OCI-LY7 (cell line): ENCODE measurements at regions not wholly inside any gene's neighbourhood (a gene's known extent, or its start where the extent isn't known, plus 50 kb on each side); places are given as distances from the start of the nearest gene placed in this dataset.

ENCODE experiments used
- BruUV-seq: library from RNA; stranded (reverse); fragments of 400-500 nt; replicated peaks from 2 replicates; lab custom pipeline; 2021; lab: Mats Ljungman, UMichigan
- CTCF ChIA-PET: fragments of 300-600 bp; sonication (Branson Sonifier 250); formaldehyde crosslinking; loops from one replicate; lab custom pipeline; 2022; ENCODE audit warnings: antibody characterized with exemption; ENCODE audit not compliant: unreplicated experiment; lab: Charles Lee
- POLR2A ChIA-PET: fragments of 300-600 bp; sonication (Branson Sonifier 250); formaldehyde crosslinking; loops from one replicate; lab custom pipeline; 2022; ENCODE audit warnings: antibody characterized with exemption; lab: Charles Lee
- DNase-seq: peaks from one replicate; pipeline ENCODE4 v3.0.0-alpha.2; 2015; ENCODE audit warnings: low spot score
- H2AFZ ChIP-seq: fragments of 200-600 bp; sonication (generic), shearing (Covaris generic); 2 replicates; pipeline ENCODE4 v1.6.1; 2014; ENCODE audit warnings: mild to moderate bottlenecking, antibody characterized with exemption, low read length, moderate library complexity
- H3K27ac ChIP-seq: fragments of 200-600 bp; sonication (generic); 2 replicates; pipeline ENCODE4 v1.5.1; 2014; ENCODE audit warnings: mixed run types, low read depth, mild to moderate bottlenecking, moderate library complexity, low read length, inconsistent platforms; ENCODE audit not compliant: poor library complexity, severe bottlenecking
- H3K36me3 ChIP-seq: fragments of 200-600 bp; sonication (generic); 2 replicates; pipeline ENCODE4 v1.6.1; 2014; ENCODE audit warnings: mild to moderate bottlenecking, antibody characterized with exemption, low read length, moderate library complexity, mixed read lengths; ENCODE audit not compliant: insufficient read depth
- H3K4me1 ChIP-seq: fragments of 200-600 bp; sonication (generic); 2 replicates; pipeline ENCODE4 v1.5.1; 2014; ENCODE audit warnings: mild to moderate bottlenecking, low read length; ENCODE audit not compliant: insufficient read depth, poor library complexity, severe bottlenecking
- H3K4me2 ChIP-seq: fragments of 200-600 bp; sonication (generic); 2 replicates; pipeline ENCODE4 v1.6.1; 2014; ENCODE audit warnings: mild to moderate bottlenecking, low read length
- H3K4me3 ChIP-seq: fragments of 200-600 bp; sonication (generic); 2 replicates; pipeline ENCODE4 v1.5.1; 2014; ENCODE audit warnings: mild to moderate bottlenecking, low read depth, low read length; ENCODE audit not compliant: poor library complexity, severe bottlenecking
- H3K79me2 ChIP-seq: fragments of 200-600 bp; sonication (generic); 2 replicates; pipeline ENCODE4 v1.6.1; 2016; ENCODE audit warnings: low read depth, mild to moderate bottlenecking, low read length, moderate library complexity, mixed read lengths; ENCODE audit not compliant: insufficient read depth
- H3K9me2 ChIP-seq: fragments of 200-600 bp; sonication (generic); 2 replicates; pipeline ENCODE4 v1.6.1; 2016; ENCODE audit warnings: mild to moderate bottlenecking, low read length, mixed read lengths; ENCODE audit not compliant: insufficient read depth
- H3K9me3 ChIP-seq: fragments of 200-600 bp; sonication (generic); 2 replicates; pipeline ENCODE4 v1.6.1; 2014; ENCODE audit warnings: mild to moderate bottlenecking, mixed run types, low read length, mixed read lengths
- H4K20me1 ChIP-seq: fragments of 200-600 bp; sonication (generic); 2 replicates; pipeline ENCODE4 v1.6.1; 2014; ENCODE audit warnings: mild to moderate bottlenecking, antibody characterized with exemption, low read length, moderate library complexity, mixed read lengths; ENCODE audit not compliant: insufficient read depth
- EZH2phosphoT487 ChIP-seq: fragments of 200-600 bp; sonication (generic); IDR thresholded peaks from 2 replicates; pipeline ENCODE4 v1.6.1; 2018; ENCODE audit warnings: low read depth, borderline replicate concordance, mild to moderate bottlenecking, mixed run types, antibody characterized with exemption, low read length, moderate library complexity, mixed read lengths
- intact Hi-C: fragments of 100-400 bp; cut with micrococcal nuclease; formaldehyde crosslinking; loops from one replicate; pipeline ENCODE4 v1.10.0; 2022; ENCODE audit not compliant: unreplicated experiment
- TF ChIP-seq, protein P1 (sequence below): fragments of 200-600 bp; sonication (generic); conservative IDR thresholded peaks from 2 replicates; pipeline ENCODE4 v1.5.1; 2014; ENCODE audit warnings: mild to moderate bottlenecking, antibody characterized with exemption, low read length, moderate library complexity, mixed read lengths

DNA sequence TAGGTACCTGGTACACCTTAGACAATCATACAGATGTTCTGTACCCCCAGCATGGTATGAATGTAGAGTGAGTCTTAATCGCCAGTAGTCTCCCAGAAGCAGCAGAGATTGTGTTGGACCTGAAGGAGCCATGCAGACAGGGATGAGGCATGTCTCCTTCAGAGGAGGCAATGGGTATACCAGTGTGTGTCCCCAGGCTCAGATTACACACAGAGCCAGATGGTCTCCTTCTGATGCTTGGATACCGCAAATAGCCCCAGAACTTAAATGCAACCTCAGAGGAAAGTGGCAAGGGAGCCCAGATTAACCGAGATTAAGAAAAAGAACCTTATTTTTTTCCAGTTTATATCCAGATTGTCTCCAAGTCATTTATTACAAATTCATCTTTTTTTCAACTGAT lies 96.8 kb upstream of the C21orf91 start:
- H3K27ac ChIP-seq = no peak overlapping the region
- H3K9me2 ChIP-seq = no peaks in the 10 kb centered on the region
- ChIA-PET CTCF (no interaction called here), POLR2A (interaction anchor here (0.6 to 1.1 kb wide), 4 partner anchors 10 to 177 kb away, joined by 3 to 4 read pairs (median 3); no protein-coding TSS in a partner anchor)
- TF ChIP-seq, protein P1, sequence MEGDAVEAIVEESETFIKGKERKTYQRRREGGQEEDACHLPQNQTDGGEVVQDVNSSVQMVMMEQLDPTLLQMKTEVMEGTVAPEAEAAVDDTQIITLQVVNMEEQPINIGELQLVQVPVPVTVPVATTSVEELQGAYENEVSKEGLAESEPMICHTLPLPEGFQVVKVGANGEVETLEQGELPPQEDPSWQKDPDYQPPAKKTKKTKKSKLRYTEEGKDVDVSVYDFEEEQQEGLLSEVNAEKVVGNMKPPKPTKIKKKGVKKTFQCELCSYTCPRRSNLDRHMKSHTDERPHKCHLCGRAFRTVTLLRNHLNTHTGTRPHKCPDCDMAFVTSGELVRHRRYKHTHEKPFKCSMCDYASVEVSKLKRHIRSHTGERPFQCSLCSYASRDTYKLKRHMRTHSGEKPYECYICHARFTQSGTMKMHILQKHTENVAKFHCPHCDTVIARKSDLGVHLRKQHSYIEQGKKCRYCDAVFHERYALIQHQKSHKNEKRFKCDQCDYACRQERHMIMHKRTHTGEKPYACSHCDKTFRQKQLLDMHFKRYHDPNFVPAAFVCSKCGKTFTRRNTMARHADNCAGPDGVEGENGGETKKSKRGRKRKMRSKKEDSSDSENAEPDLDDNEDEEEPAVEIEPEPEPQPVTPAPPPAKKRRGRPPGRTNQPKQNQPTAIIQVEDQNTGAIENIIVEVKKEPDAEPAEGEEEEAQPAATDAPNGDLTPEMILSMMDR = no peak
- TF ChIP-seq EZH2phosphoT487 = no peak
- no peak for DNase-seq
- no peaks in the 10 kb centered on the region for H3K36me3 ChIP-seq
- H3K4me1 ChIP-seq = no peaks in the 10 kb centered on the region
- H3K9me3 ChIP-seq = no peaks in the 10 kb centered on the region
- no peaks in the 10 kb centered on the region for H4K20me1 ChIP-seq
- no peak overlapping the region for H3K4me3 ChIP-seq
- H3K4me2 ChIP-seq = no peak overlapping the region
- intact Hi-C loops = no loop called here
- no peak overlapping the region for H2AFZ ChIP-seq
- no TSS peak for BruUV-seq
- H3K79me2 ChIP-seq = no peaks in the 10 kb centered on the region

DNA sequence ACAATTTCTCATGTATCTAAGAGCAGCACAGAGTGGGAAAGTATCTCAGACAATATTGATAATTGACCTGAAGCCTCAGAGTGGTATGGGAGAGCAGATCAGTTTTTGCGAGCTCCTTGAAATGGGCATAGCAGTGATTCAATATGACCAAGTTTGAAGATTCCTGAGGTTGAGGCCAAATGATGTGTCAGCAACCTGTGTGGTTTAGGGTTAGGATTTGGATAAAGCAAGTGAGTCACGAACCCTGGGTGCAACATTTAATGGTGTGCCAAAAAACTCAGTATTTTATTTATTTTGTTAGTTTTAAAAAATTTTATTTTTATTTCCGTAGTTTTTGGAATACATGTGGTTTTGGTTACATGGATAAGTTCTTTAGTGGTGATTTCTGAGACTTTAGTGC lies 92.5 kb upstream of the C21orf91 start:
- ChIA-PET CTCF (no interaction called here), POLR2A (interaction anchor here (0.5 to 0.6 kb wide), 2 partner anchors 15 to 584 kb away, joined by 4 read pairs; no protein-coding TSS in a partner anchor)
- H2AFZ ChIP-seq = no peak overlapping the region
- H3K9me2 ChIP-seq = no peaks in the 10 kb centered on the region
- intact Hi-C loops = no loop called here
- no peaks in the 10 kb centered on the region for H3K4me1 ChIP-seq
- no peaks in the 10 kb centered on the region for H3K79me2 ChIP-seq
- no peaks in the 10 kb centered on the region for H3K36me3 ChIP-seq
- no peak overlapping the region for H3K27ac ChIP-seq
- BruUV-seq = no TSS peak
- no peak overlapping the region for H3K4me3 ChIP-seq
- no peaks in the 10 kb centered on the region for H4K20me1 ChIP-seq
- TF ChIP-seq EZH2phosphoT487 = no peak
- TF ChIP-seq, protein P1 = no peak
- DNase-seq = no peak
- H3K9me3 ChIP-seq = no peaks in the 10 kb centered on the region
- H3K4me2 ChIP-seq = no peak overlapping the region

DNA sequence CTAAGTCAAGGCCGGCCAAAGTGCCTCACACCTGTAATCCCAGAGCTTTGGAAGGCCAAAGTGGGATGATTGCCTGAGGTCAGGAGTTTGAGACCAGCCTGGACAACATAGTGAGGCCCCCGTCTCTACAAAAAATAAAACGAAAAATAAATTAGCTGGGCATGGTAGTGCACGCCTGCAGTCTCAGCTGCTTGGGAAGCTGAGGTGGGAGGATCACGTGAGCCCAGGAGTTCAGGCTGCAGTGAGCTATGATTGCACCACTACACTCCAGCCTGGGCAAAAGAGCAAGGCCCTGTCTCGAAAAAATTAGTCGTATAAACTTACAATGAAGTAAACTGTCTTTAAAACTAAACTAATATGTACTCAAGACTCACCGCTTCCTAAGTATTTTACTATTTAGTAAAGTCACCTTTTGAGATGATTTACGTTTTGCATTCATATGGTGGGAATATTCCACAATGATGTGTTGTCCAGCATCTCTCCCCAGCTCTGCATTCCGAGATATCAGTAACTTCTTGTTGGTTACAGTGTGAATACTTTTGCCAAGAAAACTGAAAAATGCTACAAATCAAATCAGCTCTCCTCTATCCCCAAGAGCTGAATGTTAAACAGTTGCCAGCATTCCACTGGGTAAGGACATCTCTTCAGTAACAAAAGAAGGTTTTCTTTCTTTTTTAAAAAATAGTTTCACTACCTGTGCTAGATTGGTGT lies 84.9 kb upstream of the C21orf91 start:
- H3K27ac ChIP-seq = no peak overlapping the region
- H3K9me2 ChIP-seq = no peaks in the 10 kb centered on the region
- no peak for DNase-seq
- no peaks in the 10 kb centered on the region for H3K4me1 ChIP-seq
- H3K79me2 ChIP-seq = no peaks in the 10 kb centered on the region
- H3K4me3 ChIP-seq = no peak overlapping the region
- H3K36me3 ChIP-seq = no peaks in the 10 kb centered on the region
- H2AFZ ChIP-seq = no peak overlapping the region
- H4K20me1 ChIP-seq = no peaks in the 10 kb centered on the region
- ChIA-PET POLR2A (interaction anchor here (0.5 to 1.8 kb wide), 4 partner anchors 19 to 637 kb away, joined by 3 to 4 read pairs (median 3); no protein-coding TSS in a partner anchor), CTCF (interaction anchor here (1.1 kb wide), 1 partner anchor 230 kb away, joined by 5 read pairs; no protein-coding TSS in a partner anchor)
- no peak overlapping the region for H3K4me2 ChIP-seq
- BruUV-seq = no TSS peak
- no peak for TF ChIP-seq EZH2phosphoT487
- TF ChIP-seq, protein P1 = no peak
- no peaks in the 10 kb centered on the region for H3K9me3 ChIP-seq
- intact Hi-C loops = loop anchor here (1.0 kb wide), 1 partner anchor 225 kb away; no protein-coding TSS in a partner anchor
